22Rv1 (cell line): ENCODE measurements at regions not wholly inside any gene's neighbourhood (a gene's known extent, or its start where the extent isn't known, plus 50 kb on each side); places are given as distances from the start of the nearest gene placed in this dataset.

ENCODE experiments used
- H3K27ac ChIP-seq: fragments of 450-650 bp; 2 replicates; pipeline ENCODE4 v1.5.1; 2017
- CTCF ChIP-seq: fragments of 450-650 bp; IDR thresholded peaks from 2 replicates; pipeline ENCODE4 v1.5.1; 2017; ENCODE audit warnings: mild to moderate bottlenecking
- ZFX ChIP-seq: fragments of 450-650 bp; IDR thresholded peaks from 2 replicates; pipeline ENCODE4 v1.6.1; 2017; ENCODE audit warnings: antibody characterized with exemption, borderline replicate concordance

DNA sequence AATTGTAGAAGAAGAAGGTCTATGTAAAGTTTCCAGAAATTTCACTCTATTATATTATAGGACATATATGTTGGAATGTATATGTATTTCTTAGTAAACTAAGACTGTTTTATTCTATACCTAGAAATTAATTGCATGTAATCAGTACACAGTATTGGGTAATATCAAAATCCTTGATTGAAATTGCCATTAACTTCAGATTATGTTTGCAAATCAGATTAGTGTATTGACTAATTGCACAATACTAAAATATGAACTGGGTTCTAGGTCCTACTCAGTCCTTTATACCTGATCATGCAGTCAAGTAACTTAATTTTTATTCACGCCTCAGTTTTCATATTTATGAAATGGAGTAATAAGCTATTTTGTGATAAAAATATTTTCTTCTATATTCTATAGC is 950.3 kb upstream of the ADGRL3 start:
- no peak for TF ChIP-seq ZFX
- no peak for TF ChIP-seq CTCF

GRCh38 chr4:60250657-60251056 is 949.5 kb upstream of the ADGRL3 start:
- TF ChIP-seq CTCF (no peak), ZFX (no peak)
- no peak overlapping the region for H3K27ac ChIP-seq

More for the DNA sequence above, 950.3 kb upstream of the ADGRL3 start:
- H3K27ac ChIP-seq, result no peak overlapping the region

DNA sequence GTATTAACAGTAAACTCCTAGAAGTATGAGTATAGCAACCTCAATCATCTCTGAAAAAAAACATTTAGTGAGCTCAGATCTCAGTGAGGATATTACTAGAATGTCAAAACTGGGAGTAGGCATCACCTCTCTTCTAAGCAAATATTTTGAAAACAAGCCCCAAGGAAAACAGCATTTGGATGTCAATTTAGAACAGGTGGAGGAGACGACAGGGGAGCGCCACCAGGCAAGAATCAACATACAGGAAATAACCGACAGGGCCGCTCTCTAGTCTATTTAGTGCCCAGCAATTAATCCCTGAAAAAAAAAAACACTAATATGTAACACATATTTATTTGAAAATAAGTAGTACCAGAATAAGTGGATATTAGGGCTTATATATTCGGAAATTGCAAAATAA is 940.3 kb upstream of the ADGRL3 start:
- no peak for TF ChIP-seq ZFX
- TF ChIP-seq CTCF, result no peak
- no peak overlapping the region for H3K27ac ChIP-seq

- no peak overlapping the region for H3K27ac ChIP-seq
- no peak for TF ChIP-seq ZFX
- TF ChIP-seq CTCF, result no peak
Measured at GRCh38 chr4:60266505-60266904, 933.6 kb upstream of the ADGRL3 start.

- TF ChIP-seq CTCF (no peak), ZFX (no peak)
- no peak overlapping the region for H3K27ac ChIP-seq
Measured at GRCh38 chr4:60296386-60296785, 903.7 kb upstream of the ADGRL3 start.

DNA sequence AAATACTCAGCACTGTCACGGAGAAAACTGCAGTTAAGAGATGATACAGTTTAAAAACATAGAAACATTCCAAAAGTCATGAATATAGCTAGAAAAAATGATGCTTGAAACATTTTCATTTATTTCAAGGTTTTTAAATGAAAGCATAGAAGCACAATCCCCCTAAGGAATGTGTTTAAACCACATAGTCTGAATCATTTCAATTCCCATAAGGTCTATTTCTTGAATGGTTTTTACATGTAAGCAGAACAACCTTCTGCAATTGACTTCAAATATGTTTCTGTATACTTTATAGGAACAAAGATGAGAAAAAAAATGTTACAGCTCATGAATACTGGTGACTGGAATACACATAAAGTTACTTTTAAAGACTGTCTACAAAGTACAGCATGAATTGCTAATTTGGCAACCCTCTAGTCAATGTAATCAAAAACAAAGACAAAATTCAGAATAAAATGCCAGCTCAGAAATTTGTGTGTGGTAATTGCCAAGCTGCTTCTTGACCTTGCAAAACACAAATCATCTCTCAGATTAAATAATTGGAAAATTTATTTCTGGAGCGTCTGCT is 886.4 kb upstream of the ADGRL3 start:
- TF ChIP-seq CTCF (no peak), ZFX (no peak)
- no peak overlapping the region for H3K27ac ChIP-seq

GRCh38 chr4:60314416-60314815 is 885.7 kb upstream of the ADGRL3 start:
- H3K27ac ChIP-seq, result no peak overlapping the region
- no peak for TF ChIP-seq CTCF
- TF ChIP-seq ZFX, result no peak
